H9 (cell line): ENCODE measurements at regions not wholly inside any gene's neighbourhood (a gene's known extent, or its start where the extent isn't known, plus 50 kb on each side); places are given as distances from the start of the nearest gene placed in this dataset.

Experiments used
- DNase-seq: peaks from one replicate; pipeline ENCODE4 v3.0.0-alpha.2; 2017
- H2AFZ ChIP-seq: one replicate; pipeline ENCODE4 v1.6.1; 2013; ENCODE audit warnings: mild to moderate bottlenecking, low read length, control low read depth, moderate library complexity
- H2AK5ac ChIP-seq: 2 replicates; pipeline ENCODE4 v1.6.1; 2013; ENCODE audit warnings: low read length, control low read depth, mixed read lengths; ENCODE audit not compliant: insufficient read length
- H2BK120ac ChIP-seq: one replicate; pipeline ENCODE4 v1.6.1; 2013; ENCODE audit warnings: low read depth, mild to moderate bottlenecking, low read length, control low read depth, inconsistent platforms; ENCODE audit not compliant: poor library complexity, severe bottlenecking
- H2BK12ac ChIP-seq: 2 replicates; pipeline ENCODE4 v1.6.1; 2013; ENCODE audit warnings: low read length, control low read depth, mixed read lengths, low read depth; ENCODE audit not compliant: insufficient read length
- H2BK15ac ChIP-seq: 2 replicates; pipeline ENCODE4 v1.6.1; 2013; ENCODE audit warnings: low read depth, low read length, control low read depth
- H2BK20ac ChIP-seq: one replicate; pipeline ENCODE4 v1.6.1; 2013; ENCODE audit warnings: low read depth, mild to moderate bottlenecking, low read length, control low read depth, inconsistent platforms; ENCODE audit not compliant: poor library complexity, severe bottlenecking
- H2BK5ac ChIP-seq: 2 replicates; pipeline ENCODE4 v1.6.1; 2013; ENCODE audit warnings: low read length, control low read depth, mixed read lengths; ENCODE audit not compliant: insufficient read length
- H3K14ac ChIP-seq: 2 replicates; pipeline ENCODE4 v1.6.1; 2013; ENCODE audit warnings: low read length, control low read depth; ENCODE audit not compliant: insufficient read depth
- H3K18ac ChIP-seq: 2 replicates; pipeline ENCODE4 v1.6.1; 2013; ENCODE audit warnings: low read depth, mild to moderate bottlenecking, mixed read lengths, low read length, control low read depth; ENCODE audit not compliant: insufficient read length
- H3K23ac ChIP-seq: 2 replicates; pipeline ENCODE4 v1.6.1; 2013; ENCODE audit warnings: low read length, control low read depth, mixed read lengths, low read depth; ENCODE audit not compliant: insufficient read length
- H3K23me2 ChIP-seq: 2 replicates; pipeline ENCODE4 v1.6.1; 2013; ENCODE audit warnings: low read depth, mild to moderate bottlenecking, mixed read lengths, low read length, control low read depth; ENCODE audit not compliant: insufficient read length, poor library complexity, severe bottlenecking
- H3K27ac ChIP-seq: 2 replicates; pipeline ENCODE4 v1.5.1; 2013; ENCODE audit warnings: low read length, control low read depth, mixed read lengths, low read depth; ENCODE audit not compliant: insufficient read length
- H3K27me3 ChIP-seq: 2 replicates; pipeline ENCODE4 v1.6.1; 2013; ENCODE audit warnings: low read length, control low read depth, inconsistent platforms; ENCODE audit not compliant: insufficient read depth
- H3K4ac ChIP-seq: 2 replicates; pipeline ENCODE4 v1.6.1; 2013; ENCODE audit warnings: low read depth, mild to moderate bottlenecking, control low read depth, inconsistent platforms, low read length, moderate library complexity
- H3K4me1 ChIP-seq: 2 replicates; pipeline ENCODE4 v1.6.1; 2013; ENCODE audit warnings: low read length, control low read depth, inconsistent platforms; ENCODE audit not compliant: insufficient read depth
- H3K4me2 ChIP-seq: 2 replicates; pipeline ENCODE4 v1.6.1; 2013; ENCODE audit warnings: low read length, control low read depth, mixed read lengths; ENCODE audit not compliant: insufficient read length, insufficient read depth
- H3K56ac ChIP-seq: 2 replicates; pipeline ENCODE4 v1.6.1; 2013; ENCODE audit warnings: low read depth, mild to moderate bottlenecking, mixed read lengths, low read length, control low read depth; ENCODE audit not compliant: insufficient read length
- H3K79me1 ChIP-seq: 2 replicates; pipeline ENCODE4 v1.6.1; 2013; ENCODE audit warnings: low read depth, mild to moderate bottlenecking, moderate library complexity, low read length, control low read depth, inconsistent platforms; ENCODE audit not compliant: insufficient read depth, poor library complexity, severe bottlenecking
- H3K79me2 ChIP-seq: 2 replicates; pipeline ENCODE4 v1.6.1; 2013; ENCODE audit warnings: low read length, control low read depth, inconsistent platforms; ENCODE audit not compliant: insufficient read depth
- H3K9ac ChIP-seq: 2 replicates; pipeline ENCODE4 v1.6.1; 2013; ENCODE audit warnings: low read length, control low read depth, mixed read lengths; ENCODE audit not compliant: insufficient read length; ENCODE audit errors: extremely low read depth
- H3K9me3 ChIP-seq: one replicate; pipeline ENCODE4 v1.6.1; 2013; ENCODE audit warnings: low read depth, low read length, inconsistent platforms; ENCODE audit not compliant: control insufficient read depth
- H3T11ph ChIP-seq: one replicate; pipeline ENCODE4 v1.6.1; 2013; ENCODE audit warnings: mild to moderate bottlenecking, low read length, control low read depth, inconsistent platforms
- H4K20me1 ChIP-seq: one replicate; pipeline ENCODE4 v1.6.1; 2013; ENCODE audit not compliant: control insufficient read depth, insufficient read length, insufficient read depth
- H4K5ac ChIP-seq: 2 replicates; pipeline ENCODE4 v1.6.1; 2013; ENCODE audit warnings: low read depth, mild to moderate bottlenecking, mixed read lengths, low read length, control low read depth; ENCODE audit not compliant: insufficient read length
- H4K8ac ChIP-seq: replicated peaks from 2 replicates; pipeline ENCODE4 v1.6.1; 2013; ENCODE audit warnings: low read length, control low read depth, mixed read lengths, low read depth; ENCODE audit not compliant: insufficient read length
- H4K91ac ChIP-seq: 2 replicates; pipeline ENCODE4 v1.6.1; 2013; ENCODE audit warnings: low read depth, mild to moderate bottlenecking, moderate library complexity, mixed read lengths, low read length, control low read depth; ENCODE audit not compliant: insufficient read length
- H3K27ac Mint-ChIP-seq, 3 experiments: 2 replicates in 2 of 3; 3 replicates in 1 of 3; pipeline ENCODE4 v1.8.0; 2020 to 2021; ENCODE audit warnings: mixed read lengths in 3 of 3, mild to moderate bottlenecking in 1 of 3, moderate library complexity in 1 of 3
- H3K27me3 Mint-ChIP-seq: 2 replicates; pipeline ENCODE4 v1.8.0; 2021; ENCODE audit warnings: low read depth, mild to moderate bottlenecking, moderate library complexity, mixed read lengths
- H3K36me3 Mint-ChIP-seq, 3 experiments: 2 replicates in 2 of 3; 3 replicates in 1 of 3; pipeline ENCODE4 v1.8.0; 2020 to 2021; ENCODE audit warnings: low read depth in 3 of 3, mixed read lengths in 3 of 3; ENCODE audit not compliant: insufficient read depth in 1 of 3
- H3K4me1 Mint-ChIP-seq, 2 experiments: 2 replicates each; pipeline ENCODE4 v1.8.0; 2020; ENCODE audit warnings: mixed read lengths in 2 of 2
- H3K4me3 Mint-ChIP-seq, 2 experiments: 2 replicates in 1 of 2; 3 replicates in 1 of 2; pipeline ENCODE4 v1.8.0; 2020 to 2021; ENCODE audit warnings: mild to moderate bottlenecking in 2 of 2, mixed read lengths in 2 of 2, moderate library complexity in 1 of 2
- H3K9me3 Mint-ChIP-seq, 2 experiments: 2 replicates in 1 of 2; 3 replicates in 1 of 2; pipeline ENCODE4 v1.8.0; 2020; ENCODE audit warnings: mild to moderate bottlenecking in 2 of 2, mixed read lengths in 2 of 2, moderate library complexity in 1 of 2
- CTCF ChIP-seq: fragments of 200-600 bp; sonication (generic); conservative IDR thresholded peaks from 3 replicates; pipeline ENCODE4 v1.8.0; 2021; ENCODE audit warnings: antibody characterized with exemption, mild to moderate bottlenecking
- WGBS: extraction: QIAGEN DNeasy Blood & Tissue Kit; methylation state at CpG from one replicate; pipeline ENCODE4 v1.1.7; 2013; ENCODE audit warnings: missing lambda C conversion rate, low lambda C conversion rate, mixed read lengths; ENCODE audit not compliant: insufficient read length; ENCODE audit errors: extremely low coverage; 5-methylcytosine and 5-hydroxymethylcytosine counted together

- no peak overlapping the region for H3K14ac ChIP-seq
These were observed 296.8 kb downstream of the IDS start for GRCh38 chrX:149208307-149208706.

More at GRCh38 chrX:149208307-149208706, 296.8 kb downstream of the IDS start:
- Histone ChIP-seq H2BK120ac (no peak overlapping the region), H2AK5ac (no peak overlapping the region), H3K9me3 (peaks cover 58% of the 10 kb centered on the region), H3K23ac (no peak overlapping the region), H3K4ac (no peak overlapping the region), H3K4me2 (no peak overlapping the region), H3K79me1 (no peaks in the 10 kb centered on the region), H3K23me2 (no peaks in the 10 kb centered on the region), H2BK20ac (no peak overlapping the region), H3T11ph (no peak overlapping the region), H3K27me3 (no peaks in the 10 kb centered on the region), H4K20me1 (no peaks in the 10 kb centered on the region), H2BK15ac (no peak overlapping the region), H2BK5ac (no peak overlapping the region), H3K56ac (no peak overlapping the region), H3K79me2 (no peaks in the 10 kb centered on the region), H4K8ac (no peak overlapping the region), H4K91ac (no peak overlapping the region), H4K5ac (no peak overlapping the region), H3K4me1 (no peaks in the 10 kb centered on the region), H3K18ac (no peak overlapping the region), H2AFZ (no peak overlapping the region), H3K27ac (no peak overlapping the region), H2BK12ac (no peak overlapping the region), H3K9ac (no peak overlapping the region)
- H3K4me1 Mint-ChIP-seq, result no peaks in the 10 kb centered on the region
- no peaks in the 10 kb centered on the region; a peak in 3 of 7 replicates for H3K36me3 Mint-ChIP-seq
- peaks cover 52 to 56% of the 10 kb centered on the region in 2 experiments for H3K9me3 Mint-ChIP-seq
- no peak for TF ChIP-seq CTCF
- WGBS, result no CpG with 5 or more reads among the region's 3 CpGs
- H3K27me3 Mint-ChIP-seq, result peaks cover 3% of the 10 kb centered on the region; the same call in 1 of the 2 replicates
- no peak overlapping the region for H3K27ac Mint-ChIP-seq
- DNase-seq, result no peak
- no peak overlapping the region for H3K4me3 Mint-ChIP-seq
